H1 (cell line): ENCODE measurements at regions not wholly inside any gene's neighbourhood (a gene's known extent, or its start where the extent isn't known, plus 50 kb on each side); places are given as distances from the start of the nearest gene placed in this dataset.

Experiments used
- CEBPB ChIP-seq: IDR thresholded peaks from 2 replicates; pipeline ENCODE4 v1.6.1; 2012; ENCODE audit warnings: low read depth, low read length
- EP300 ChIP-seq, 2 experiments: IDR thresholded peaks; 1 replicate in 1 of 2; 2 replicates in 1 of 2; pipeline ENCODE4 v1.6.1; 2011 to 2012; ENCODE audit warnings: low read depth in 2 of 2, low read length in 2 of 2, mild to moderate bottlenecking in 2 of 2, borderline replicate concordance in 1 of 2, inconsistent platforms in 1 of 2, moderate library complexity in 1 of 2
- JUND ChIP-seq: IDR thresholded peaks from 2 replicates; pipeline ENCODE4 v1.6.1; 2011; ENCODE audit warnings: mild to moderate bottlenecking, improper control_type of control experiment, low read length
- SRF ChIP-seq: IDR thresholded peaks from 2 replicates; pipeline ENCODE4 v1.6.1; 2011; ENCODE audit warnings: mild to moderate bottlenecking, low read depth, low read length, moderate library complexity

- TF ChIP-seq SRF (no peak), JUND (no peak), CEBPB (no peak), EP300 (IDR thresholded peaks at IDR 0.05; ENCODE audit: borderline replicate concordance in 1 of 2, low read depth in 2 of 2, low read length in 2 of 2) (no peak)
These were observed 62.6 kb upstream of the ACSL4 start (continued) for GRCh38 chrX:109795682-109796081.
